Effector CD8-positive, alpha-beta T cell (primary cell): ENCODE measurements at regions not wholly inside any gene's neighbourhood (a gene's known extent, or its start where the extent isn't known, plus 50 kb on each side); places are given as distances from the start of the nearest gene placed in this dataset.
"Not testable (repeated sequence)": the region's sequence is repeated elsewhere in the genome, so short reads cannot be mapped to it uniquely, and the experiment has no call there.

Experiments used
- DNase-seq: peaks from one replicate; lab custom pipeline; 2025; lab: John Stamatoyannopoulos, UW

GRCh38 chr6:167690167-167690922, 136.4 kb upstream of the AFDN start:
- DNase-seq = not testable (repeated sequence)

DNA sequence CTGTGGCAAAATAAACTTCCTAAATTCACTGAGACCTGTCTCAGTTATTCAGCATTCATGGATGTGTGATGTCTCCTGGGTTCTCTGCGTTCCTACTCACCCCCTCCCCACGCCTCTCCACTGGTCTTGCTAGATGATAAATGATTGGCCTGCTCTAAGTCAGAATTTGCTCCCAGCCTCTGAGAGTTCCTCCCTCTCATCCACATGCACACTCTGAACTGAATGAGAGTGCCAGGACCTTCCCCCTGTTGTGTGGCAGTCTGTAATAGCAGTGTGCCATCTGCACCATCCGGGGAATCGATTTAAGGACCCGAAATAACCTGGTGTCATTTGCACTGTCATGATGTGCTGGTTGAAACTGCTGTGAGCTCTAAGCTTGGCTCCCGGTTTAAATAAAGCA, 135.8 kb upstream of the AFDN start:
- DNase-seq = no peak

DNA sequence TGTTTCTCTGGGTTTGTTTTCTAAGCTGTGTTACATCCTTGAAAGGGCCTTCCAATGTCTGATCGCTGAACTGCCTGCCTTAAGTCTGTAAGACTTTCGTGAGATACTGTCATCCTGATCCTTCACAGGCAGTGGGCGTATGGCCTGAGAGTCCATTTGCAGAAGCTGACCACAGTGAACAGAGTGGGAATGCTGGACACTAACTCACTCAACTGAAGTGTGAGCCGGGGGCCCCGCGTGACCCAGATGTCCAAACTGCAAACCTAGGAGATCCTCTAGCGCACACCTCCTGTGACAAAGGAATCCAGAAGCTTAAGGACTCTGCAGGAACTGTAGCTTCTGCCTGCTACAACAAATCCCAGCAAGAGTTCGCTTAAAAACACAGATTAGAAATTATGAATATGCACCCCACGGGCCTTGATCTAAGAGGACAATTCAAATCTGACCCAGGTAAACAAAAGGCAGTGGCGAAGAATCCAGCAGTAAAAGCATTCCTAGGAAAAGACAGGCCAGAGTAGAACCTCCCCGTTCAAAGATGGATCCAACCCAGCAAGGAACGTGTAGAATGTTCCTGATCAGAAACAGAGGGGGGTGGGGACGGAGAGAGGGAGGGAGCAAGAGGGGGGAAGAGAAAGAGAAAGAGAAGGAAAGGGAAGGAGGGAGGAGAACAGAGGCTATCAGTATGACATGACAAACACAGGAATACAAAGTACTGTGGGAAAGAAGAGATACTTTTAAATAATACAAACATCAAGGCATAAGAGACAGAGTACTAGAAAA, 135.0 kb upstream of the AFDN start:
- no peak for DNase-seq

DNA sequence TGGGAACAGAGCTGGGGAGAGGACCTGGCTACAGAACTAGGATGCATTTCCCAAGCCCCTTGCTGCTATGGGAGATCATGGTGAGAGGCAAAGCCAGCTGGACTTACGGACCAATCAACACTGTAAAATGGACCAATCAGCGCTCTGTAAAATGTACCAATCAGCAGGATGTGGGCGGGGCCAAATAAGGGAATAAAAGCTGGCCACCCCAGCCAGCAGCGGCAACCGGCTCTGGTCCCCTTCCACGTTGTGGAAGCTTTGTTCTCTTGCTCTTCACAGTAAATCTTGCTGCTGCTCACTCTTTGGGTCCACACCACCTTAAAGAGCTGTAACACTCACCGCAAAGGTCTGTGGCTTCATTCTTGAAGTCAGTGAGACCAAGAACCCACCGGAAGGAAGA, 133.2 kb upstream of the AFDN start:
- DNase-seq = not testable (repeated sequence)

- no peak for DNase-seq
Observed at GRCh38 chr6:167695831-167696230, 130.9 kb upstream of the AFDN start.

GRCh38 chr6:167696296-167696695, 130.4 kb upstream of the AFDN start:
- no peak for DNase-seq

GRCh38 chr6:167697316-167697715, 129.4 kb upstream of the AFDN start:
- no peak for DNase-seq

GRCh38 chr6:167698540-167698939, 128.2 kb upstream of the AFDN start:
- DNase-seq = no peak

DNA sequence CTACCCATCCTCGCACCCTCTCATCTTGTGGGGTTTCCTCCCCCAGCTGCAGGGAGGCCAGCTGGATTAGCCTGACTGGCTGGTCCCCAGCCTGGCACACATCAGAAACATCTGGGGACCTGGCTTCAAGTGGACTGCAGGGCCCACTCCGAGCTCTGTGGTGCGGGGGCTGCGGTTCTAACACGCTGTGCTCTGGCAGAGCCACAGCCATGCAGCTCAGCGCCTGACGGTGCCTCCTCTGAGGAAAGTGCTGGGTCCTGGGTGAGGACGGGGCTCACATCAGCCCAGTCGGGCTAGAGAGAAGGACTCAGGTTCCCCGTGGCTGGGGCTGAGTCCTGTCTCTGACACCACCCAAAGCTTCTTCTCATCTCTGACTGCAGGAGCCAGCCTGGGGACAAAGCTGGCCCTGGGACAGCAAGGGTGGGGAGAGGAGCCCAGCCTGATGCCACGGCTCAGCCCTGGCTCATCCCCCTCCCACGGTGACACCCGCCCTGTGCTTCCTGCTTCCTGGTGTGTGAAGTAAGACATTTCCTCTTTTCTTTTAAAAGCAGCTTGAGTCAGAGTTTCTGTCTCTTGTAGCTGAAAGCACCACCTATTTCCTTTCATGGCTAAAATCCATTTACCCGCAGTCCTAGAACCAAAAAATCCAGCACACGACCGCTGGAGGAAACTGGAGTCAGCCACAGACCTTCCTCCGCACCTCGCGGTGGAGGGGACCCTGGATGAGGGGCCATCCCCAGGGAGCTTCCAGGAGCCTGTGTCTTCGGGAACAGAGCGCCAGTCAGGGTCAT, 127.4 kb upstream of the AFDN start:
- no peak for DNase-seq

GRCh38 chr6:167700199-167700598, 126.5 kb upstream of the AFDN start:
- no peak for DNase-seq

DNA sequence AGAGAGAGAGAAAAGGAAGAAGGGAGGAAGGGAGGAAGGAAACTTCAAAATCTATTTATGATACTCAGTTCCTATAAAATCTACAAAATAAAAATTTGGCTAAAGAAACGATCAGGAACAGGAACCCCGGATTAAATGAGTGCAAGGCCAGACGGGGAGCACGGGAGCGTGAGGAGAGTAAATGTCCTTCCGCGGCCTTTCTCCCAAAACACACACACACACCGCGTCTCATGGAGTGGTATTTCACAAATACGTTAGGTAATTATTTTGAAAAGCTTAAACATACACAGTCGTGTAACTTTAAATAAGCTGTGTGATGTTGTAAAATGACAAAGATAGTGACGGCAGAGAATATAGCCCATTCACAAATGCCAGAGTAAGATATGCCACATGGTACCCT, 125.7 kb upstream of the AFDN start:
- DNase-seq = no peak

GRCh38 chr6:167702241-167702827, 124.4 kb upstream of the AFDN start:
- no peak for DNase-seq

- DNase-seq = no peak
Observed at GRCh38 chr6:167703347-167703746, 123.4 kb upstream of the AFDN start.

DNA sequence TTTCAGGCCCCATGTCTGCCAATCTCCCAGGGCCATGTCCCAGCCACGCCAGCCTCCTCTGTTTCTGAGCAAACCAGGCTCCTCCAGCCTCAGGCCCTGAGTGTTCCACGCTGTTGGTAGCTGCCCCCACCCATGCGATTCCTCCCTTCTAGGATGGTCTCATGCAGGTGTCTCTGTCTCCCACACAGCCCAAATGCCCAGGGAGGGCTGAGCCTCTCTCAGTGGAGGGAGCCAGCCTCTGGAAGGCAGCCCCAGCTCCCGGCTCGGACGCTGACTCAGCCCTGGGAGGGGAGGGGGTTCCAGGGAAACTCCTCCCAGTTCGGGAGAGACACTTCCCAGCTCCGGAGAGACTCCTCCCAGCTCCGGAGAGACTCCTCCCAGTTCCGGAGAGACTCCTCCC, 122.9 kb upstream of the AFDN start:
- DNase-seq = no peak

DNA sequence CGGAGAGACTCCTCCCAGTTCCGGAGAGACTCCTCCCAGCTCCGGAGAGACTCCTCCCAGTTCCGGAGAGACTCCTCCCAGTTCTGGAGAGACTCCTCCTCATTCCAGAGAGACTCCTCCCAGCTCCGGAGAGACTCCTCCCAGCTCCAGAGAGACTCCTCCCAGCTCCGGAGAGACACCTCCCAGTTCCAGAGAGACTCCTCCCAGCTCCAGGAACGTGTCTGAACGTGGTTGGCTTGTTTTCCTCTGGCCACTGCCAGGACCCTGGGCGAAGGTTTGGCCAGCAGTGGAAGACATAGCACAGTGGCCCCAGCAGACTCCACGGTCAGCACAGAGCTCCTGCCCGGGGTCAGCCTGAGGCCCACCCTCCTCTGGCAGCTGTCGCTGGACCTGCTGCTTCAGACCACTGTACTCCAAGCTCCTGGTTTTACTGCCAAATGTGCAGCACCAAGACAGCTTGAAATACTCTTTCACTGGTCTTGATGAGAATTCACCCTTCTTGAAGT, 122.3 kb upstream of the AFDN start:
- no peak for DNase-seq

DNA sequence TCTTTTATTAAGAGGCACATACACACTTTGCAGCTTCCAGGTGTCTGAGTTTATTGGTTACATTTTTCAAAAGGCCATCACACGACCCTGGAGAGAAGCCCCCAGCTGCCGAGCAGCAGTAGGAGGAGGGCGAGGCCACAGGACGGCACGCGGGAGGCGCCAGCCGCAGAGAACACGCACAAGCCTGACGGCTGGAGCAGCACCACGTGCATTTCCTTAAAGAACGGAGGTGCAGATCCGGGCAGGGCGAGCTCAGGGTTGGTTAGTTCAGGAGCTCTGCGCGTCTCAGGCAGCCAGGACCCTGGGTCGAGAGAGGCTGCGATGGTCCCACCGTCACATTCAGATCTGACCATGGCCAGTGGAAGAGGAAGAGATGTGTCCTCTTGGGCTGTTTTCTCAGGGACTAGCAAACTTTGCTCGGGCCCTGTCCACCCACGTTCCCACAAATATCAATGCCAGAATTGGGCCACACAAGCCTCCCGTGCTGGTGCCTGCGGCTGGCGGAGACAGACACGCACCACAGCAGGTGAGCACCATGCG, 121.4 kb upstream of the AFDN start:
- no peak for DNase-seq

DNA sequence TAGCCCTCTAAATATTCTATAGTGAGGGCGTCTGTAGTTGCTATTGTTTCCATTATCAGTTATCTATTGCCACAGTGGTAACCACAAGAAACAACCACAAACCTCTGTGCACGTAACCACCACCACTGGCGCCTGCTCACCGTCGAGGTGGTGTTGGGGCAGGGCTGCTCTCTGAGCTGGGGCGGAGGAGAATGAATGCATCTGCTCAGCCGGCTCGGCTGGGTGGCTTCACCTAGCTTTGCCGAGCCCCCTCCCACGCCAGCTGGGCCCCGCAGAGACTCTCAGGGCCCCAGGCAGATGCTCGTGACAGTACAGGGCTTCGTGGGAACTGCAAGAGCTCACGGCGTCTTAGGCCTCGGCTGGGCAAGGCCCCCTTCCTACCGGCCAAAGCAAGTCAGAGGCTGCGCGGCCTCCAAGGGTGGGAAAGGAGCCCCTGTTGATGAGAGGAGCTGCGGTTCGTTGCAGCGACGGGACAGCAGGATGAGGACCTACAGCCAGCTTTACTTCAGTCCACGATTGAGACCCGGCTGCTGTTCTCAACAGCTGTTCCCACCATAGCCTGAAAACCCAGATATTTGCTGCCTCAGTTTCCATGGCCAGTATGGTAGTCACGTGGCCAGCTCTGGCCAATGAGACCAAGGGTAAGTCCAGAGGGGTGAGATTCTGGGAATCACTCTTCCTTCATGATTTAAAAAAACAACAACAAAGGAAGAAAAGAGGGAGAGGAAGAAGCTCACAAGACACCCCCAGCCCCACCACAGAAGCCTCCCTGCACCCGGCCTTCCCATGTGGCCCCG, 120.2 kb upstream of the AFDN start:
- DNase-seq = peak; percentile 3

GRCh38 chr6:167707686-167708500, 118.8 kb upstream of the AFDN start:
- no peak for DNase-seq

GRCh38 chr6:167708501-167709094, 118.1 kb upstream of the AFDN start:
- no peak for DNase-seq

DNA sequence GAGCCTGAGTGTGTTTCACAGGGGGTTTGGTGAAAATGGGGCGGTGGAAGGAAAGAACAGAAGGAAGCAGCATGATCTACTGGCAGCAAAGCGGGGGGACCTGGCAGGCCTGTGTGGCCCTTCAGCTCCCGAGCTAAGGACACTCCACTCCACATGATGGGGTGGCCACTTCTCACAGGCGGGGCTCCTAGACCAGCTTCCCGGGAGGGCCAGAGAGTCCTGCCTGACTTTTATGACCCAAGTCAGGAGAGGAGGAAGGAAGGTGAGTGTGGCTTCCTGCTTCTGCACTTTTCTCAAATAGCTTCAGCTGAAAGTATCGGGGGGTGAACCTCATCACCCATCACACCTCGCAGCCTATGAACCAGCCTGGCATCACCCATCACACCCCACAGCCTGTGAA, 117.5 kb upstream of the AFDN start:
- no peak for DNase-seq
